ENCODE measurements at regions not wholly inside any gene's neighbourhood (a gene's known extent, or its start where the extent isn't known, plus 50 kb on each side); places are given as distances from the start of the nearest gene placed in this dataset.

DNA sequence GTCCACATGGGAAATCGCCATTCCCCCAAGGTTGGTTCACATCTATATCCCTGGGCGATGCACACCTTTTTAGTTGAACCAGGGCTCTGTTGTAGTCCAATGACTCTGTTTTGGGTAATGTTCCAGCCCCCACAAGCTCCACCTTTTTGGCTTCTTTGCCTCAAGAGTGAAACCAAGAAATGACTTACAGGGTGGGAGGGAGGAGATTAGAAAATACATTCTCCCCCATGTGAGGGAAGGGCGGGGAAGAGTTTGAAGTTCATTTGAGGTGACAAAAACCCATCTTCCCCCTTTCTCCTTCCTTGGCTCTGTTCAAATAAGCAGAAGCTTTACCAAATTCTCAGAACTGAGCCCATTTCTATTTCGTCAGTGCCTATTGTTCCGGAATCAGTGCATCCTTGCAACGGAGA, 82.8 kb downstream of the GATA3 start:
- TF ChIP-seq, protein P1, sequence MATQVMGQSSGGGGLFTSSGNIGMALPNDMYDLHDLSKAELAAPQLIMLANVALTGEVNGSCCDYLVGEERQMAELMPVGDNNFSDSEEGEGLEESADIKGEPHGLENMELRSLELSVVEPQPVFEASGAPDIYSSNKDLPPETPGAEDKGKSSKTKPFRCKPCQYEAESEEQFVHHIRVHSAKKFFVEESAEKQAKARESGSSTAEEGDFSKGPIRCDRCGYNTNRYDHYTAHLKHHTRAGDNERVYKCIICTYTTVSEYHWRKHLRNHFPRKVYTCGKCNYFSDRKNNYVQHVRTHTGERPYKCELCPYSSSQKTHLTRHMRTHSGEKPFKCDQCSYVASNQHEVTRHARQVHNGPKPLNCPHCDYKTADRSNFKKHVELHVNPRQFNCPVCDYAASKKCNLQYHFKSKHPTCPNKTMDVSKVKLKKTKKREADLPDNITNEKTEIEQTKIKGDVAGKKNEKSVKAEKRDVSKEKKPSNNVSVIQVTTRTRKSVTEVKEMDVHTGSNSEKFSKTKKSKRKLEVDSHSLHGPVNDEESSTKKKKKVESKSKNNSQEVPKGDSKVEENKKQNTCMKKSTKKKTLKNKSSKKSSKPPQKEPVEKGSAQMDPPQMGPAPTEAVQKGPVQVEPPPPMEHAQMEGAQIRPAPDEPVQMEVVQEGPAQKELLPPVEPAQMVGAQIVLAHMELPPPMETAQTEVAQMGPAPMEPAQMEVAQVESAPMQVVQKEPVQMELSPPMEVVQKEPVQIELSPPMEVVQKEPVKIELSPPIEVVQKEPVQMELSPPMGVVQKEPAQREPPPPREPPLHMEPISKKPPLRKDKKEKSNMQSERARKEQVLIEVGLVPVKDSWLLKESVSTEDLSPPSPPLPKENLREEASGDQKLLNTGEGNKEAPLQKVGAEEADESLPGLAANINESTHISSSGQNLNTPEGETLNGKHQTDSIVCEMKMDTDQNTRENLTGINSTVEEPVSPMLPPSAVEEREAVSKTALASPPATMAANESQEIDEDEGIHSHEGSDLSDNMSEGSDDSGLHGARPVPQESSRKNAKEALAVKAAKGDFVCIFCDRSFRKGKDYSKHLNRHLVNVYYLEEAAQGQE (IDR thresholded peaks at IDR 0.05; ENCODE audit: low read depth, low read length) = no peak
- no peak for TF ChIP-seq TAF1 (IDR thresholded peaks at IDR 0.05; ENCODE audit: borderline replicate concordance, low read depth, low read length)
- TF ChIP-seq, protein P2, sequence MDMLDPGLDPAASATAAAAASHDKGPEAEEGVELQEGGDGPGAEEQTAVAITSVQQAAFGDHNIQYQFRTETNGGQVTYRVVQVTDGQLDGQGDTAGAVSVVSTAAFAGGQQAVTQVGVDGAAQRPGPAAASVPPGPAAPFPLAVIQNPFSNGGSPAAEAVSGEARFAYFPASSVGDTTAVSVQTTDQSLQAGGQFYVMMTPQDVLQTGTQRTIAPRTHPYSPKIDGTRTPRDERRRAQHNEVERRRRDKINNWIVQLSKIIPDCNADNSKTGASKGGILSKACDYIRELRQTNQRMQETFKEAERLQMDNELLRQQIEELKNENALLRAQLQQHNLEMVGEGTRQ (IDR thresholded peaks at IDR 0.05; ENCODE audit: borderline replicate concordance, low read depth, low read length) = no peak
- no peak for TF ChIP-seq JUNB (IDR thresholded peaks at IDR 0.05)
- TF ChIP-seq, protein P3, sequence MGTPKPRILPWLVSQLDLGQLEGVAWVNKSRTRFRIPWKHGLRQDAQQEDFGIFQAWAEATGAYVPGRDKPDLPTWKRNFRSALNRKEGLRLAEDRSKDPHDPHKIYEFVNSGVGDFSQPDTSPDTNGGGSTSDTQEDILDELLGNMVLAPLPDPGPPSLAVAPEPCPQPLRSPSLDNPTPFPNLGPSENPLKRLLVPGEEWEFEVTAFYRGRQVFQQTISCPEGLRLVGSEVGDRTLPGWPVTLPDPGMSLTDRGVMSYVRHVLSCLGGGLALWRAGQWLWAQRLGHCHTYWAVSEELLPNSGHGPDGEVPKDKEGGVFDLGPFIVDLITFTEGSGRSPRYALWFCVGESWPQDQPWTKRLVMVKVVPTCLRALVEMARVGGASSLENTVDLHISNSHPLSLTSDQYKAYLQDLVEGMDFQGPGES (IDR thresholded peaks at IDR 0.05) = no peak
- no peak for TF ChIP-seq EP300 (IDR thresholded peaks at IDR 0.05; ENCODE audit: borderline replicate concordance in 1 of 2, control insufficient read depth in 1 of 2, low read depth in 2 of 2, low read length in 2 of 2)
- TF ChIP-seq, protein P4, sequence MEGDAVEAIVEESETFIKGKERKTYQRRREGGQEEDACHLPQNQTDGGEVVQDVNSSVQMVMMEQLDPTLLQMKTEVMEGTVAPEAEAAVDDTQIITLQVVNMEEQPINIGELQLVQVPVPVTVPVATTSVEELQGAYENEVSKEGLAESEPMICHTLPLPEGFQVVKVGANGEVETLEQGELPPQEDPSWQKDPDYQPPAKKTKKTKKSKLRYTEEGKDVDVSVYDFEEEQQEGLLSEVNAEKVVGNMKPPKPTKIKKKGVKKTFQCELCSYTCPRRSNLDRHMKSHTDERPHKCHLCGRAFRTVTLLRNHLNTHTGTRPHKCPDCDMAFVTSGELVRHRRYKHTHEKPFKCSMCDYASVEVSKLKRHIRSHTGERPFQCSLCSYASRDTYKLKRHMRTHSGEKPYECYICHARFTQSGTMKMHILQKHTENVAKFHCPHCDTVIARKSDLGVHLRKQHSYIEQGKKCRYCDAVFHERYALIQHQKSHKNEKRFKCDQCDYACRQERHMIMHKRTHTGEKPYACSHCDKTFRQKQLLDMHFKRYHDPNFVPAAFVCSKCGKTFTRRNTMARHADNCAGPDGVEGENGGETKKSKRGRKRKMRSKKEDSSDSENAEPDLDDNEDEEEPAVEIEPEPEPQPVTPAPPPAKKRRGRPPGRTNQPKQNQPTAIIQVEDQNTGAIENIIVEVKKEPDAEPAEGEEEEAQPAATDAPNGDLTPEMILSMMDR (IDR thresholded peaks at IDR 0.05 in 2 of 3, conservative IDR thresholded peaks at IDR 0.05 in 1 of 3; ENCODE audit: control insufficient read depth in 2 of 3, extremely low read depth in 1 of 3, insufficient read depth in 1 of 3, low read depth in 3 of 3, low read length in 3 of 3) = no peak
- no peak for TF ChIP-seq PAX5 (IDR thresholded peaks at IDR 0.05; ENCODE audit: borderline replicate concordance, low read depth, low read length)
- no peak for TF ChIP-seq HDAC2 (IDR thresholded peaks at IDR 0.05)
